ENCODE measurements at regions not wholly inside any gene's neighbourhood (a gene's known extent, or its start where the extent isn't known, plus 50 kb on each side); places are given as distances from the start of the nearest gene placed in this dataset.

DNA sequence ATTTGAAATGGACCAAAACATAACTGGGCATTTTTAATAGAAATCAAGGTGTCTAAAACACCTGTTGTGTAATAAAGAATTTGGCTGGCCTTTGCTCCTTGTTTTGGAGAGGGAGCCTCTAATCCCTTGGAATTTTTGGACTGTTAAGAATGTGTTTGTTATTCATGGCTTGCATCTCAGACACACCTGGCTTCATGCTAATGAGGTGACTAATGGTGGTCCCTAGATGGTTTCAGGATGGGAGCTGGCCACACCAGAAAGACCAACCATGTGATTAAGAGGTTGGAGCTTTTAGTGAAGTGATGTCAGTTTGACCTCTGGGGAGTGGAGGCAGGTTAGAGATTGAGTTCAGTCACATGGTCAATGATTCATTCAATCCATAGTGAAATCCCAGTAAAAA lies 328.4 kb downstream of the DHX35 start:
- TF ChIP-seq, protein P1, sequence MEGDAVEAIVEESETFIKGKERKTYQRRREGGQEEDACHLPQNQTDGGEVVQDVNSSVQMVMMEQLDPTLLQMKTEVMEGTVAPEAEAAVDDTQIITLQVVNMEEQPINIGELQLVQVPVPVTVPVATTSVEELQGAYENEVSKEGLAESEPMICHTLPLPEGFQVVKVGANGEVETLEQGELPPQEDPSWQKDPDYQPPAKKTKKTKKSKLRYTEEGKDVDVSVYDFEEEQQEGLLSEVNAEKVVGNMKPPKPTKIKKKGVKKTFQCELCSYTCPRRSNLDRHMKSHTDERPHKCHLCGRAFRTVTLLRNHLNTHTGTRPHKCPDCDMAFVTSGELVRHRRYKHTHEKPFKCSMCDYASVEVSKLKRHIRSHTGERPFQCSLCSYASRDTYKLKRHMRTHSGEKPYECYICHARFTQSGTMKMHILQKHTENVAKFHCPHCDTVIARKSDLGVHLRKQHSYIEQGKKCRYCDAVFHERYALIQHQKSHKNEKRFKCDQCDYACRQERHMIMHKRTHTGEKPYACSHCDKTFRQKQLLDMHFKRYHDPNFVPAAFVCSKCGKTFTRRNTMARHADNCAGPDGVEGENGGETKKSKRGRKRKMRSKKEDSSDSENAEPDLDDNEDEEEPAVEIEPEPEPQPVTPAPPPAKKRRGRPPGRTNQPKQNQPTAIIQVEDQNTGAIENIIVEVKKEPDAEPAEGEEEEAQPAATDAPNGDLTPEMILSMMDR (conservative IDR thresholded peaks at IDR 0.05; ENCODE audit: low read length) = no peak
- no peak for TF ChIP-seq EZH2phosphoT487 (IDR thresholded peaks at IDR 0.05; ENCODE audit: borderline replicate concordance)
